ENCODE measurements at regions not wholly inside any gene's neighbourhood (a gene's known extent, or its start where the extent isn't known, plus 50 kb on each side); places are given as distances from the start of the nearest gene placed in this dataset.

DNA sequence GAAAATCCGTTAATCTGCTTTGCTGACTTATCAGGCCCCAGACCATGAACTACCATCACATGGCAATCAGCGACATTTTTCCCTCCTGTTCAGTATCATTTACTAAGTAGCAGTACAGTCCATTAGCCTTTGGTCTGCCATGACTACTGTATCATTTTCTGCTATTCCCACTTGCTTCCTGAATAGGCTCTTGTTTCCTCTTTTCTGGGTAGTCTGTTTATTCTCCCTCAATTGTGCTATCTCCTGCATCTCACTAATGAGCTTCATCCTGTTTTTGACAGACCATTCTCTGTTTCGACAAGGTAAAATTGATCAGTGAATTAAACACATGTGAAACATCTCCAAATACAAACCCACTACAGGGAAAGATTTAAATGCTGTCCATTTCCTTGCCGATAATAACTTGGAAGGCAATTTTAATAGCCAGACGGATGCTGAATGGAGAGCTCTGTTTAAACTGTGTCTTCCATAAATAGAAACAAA lies 263.5 kb upstream of the ANKRD55 start:
- TF ChIP-seq TAF1 (IDR thresholded peaks at IDR 0.05; ENCODE audit: low read depth, low read length) (no peak), POLR2AphosphoS5 (IDR thresholded peaks at IDR 0.05; ENCODE audit: low read depth, low read length) (no peak)

Measured in GM12891 (cell line).